ENCODE measurements at regions not wholly inside any gene's neighbourhood (a gene's known extent, or its start where the extent isn't known, plus 50 kb on each side); places are given as distances from the start of the nearest gene placed in this dataset.
A peak's percentile ranks its signal among the peaks of the same experiment; 100 is the strongest.

- H3K4me3 ChIP-seq: no peak overlapping the region
- H3K4me1 ChIP-seq (replicated peaks in 1 of 2): no peaks in the 10 kb centered on the region
- 33 to 98% (median 83%) methylated on average over 3 to 6 of the region's 6 CpGs for WGBS, 10 experiments
- in situ Hi-C loops (cut with MboI; ENCODE audit: low pct_unique_long_range_greater_than_20kb in 2 of 9, low sequenced_read_pairs in 9 of 9, unreplicated experiment in 9 of 9): no loop called here
- ATAC-seq (replicated peaks in 6 of 8): no peak
- no peak overlapping the region for H3K27ac ChIP-seq
Measured at GRCh38 chr18:22355598-22355997, 62.1 kb downstream of the CTAGE1 start.

DNA sequence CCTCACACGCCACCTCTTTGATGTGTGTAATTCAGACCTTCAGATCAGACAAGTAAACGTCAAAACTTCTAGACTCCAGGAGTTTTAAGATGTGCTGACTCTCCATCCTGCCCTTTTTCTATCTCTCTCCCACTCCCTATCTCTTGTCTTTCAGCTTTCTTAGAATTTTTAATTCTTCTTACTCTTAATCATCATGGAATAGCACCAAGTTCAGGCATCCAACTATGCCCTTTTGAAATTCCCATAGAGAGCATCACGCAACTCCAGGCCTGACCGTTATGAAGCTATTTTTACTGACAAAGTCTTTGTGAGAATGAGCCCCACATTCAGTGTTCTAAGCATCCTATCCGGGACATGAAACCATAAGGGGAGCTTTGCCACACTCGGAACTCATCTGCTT is 62.6 kb downstream of the CTAGE1 start:
- Histone ChIP-seq H3K4me3 (no peak overlapping the region), H3K4me1 (replicated peaks in 1 of 2) (no peaks in the 10 kb centered on the region), H3K27ac (no peak overlapping the region)
- in situ Hi-C loops (cut with MboI; ENCODE audit: low pct_unique_long_range_greater_than_20kb in 2 of 9, low sequenced_read_pairs in 9 of 9, unreplicated experiment in 9 of 9): no loop called here
- ATAC-seq (replicated peaks in 6 of 8): no peak
- 68 to 94% (median 82%) methylated on average over 1 to 6 of the region's 6 CpGs for WGBS, 10 experiments

DNA sequence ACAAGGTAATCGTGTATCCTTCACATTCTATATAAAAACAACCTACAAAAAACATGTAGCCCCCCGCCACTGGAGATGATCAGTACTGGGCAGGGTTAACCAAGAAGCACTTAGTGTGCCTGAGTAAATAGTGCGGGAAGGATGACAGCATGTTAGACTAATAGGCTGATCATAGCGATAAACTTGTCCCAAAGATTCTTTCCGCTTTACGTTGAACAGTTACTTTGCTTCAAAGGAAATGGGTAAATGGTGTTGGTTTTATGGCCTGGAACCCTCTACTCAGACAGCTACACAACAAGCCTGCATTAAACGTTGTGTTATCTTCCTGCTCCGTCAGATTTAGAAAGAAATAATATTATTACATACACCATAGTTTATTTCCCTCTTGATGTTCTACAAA is 67.7 kb downstream of the CTAGE1 start:
- Histone ChIP-seq H3K4me1 (replicated peaks in 1 of 2) (peaks cover 7 to 21% of the 10 kb centered on the region in 2 donors), H3K27ac (no peak overlapping the region), H3K4me3 (no peak overlapping the region)
- WGBS, 10 experiments: 17 to 96% (median 57%) methylated on average over 3 to 8 of the region's 8 CpGs; no CpG with 5 or more reads in 1 of the 10 experiments
- in situ Hi-C loops (cut with MboI; ENCODE audit: low pct_unique_long_range_greater_than_20kb in 2 of 9, low sequenced_read_pairs in 9 of 9, unreplicated experiment in 9 of 9): loop anchor here in 1 of 9 experiments (25.0 kb wide), 1 partner anchor 113 kb away; no protein-coding TSS in a partner anchor
- no peak for ATAC-seq (replicated peaks in 6 of 8)

DNA sequence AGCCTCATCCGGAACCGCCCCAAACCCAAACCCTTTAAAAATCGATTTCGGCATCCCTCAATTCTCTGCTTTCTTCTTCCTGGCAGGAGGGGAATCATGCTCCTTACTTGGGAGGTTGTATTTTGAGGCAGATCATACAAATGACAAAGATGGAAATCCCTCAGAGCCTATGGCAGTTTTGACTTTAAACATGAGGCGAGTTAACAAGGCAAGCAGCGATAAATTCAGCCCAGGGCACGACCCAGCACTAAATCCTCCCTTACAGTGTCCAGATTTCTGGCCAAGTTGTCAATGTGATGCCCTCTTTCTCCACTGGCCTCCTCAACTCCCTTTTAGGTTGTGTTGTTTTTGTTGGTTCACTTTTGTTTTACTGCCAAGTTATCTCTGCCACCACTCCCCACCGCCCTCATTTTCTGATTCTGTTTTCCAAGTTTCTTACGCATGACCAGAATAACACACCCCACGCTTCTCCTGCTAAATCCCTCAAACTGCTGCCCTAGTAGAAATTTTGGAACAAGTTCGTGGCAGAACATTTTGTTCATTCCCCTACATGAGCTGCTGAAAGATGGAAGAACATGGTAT is 68.3 kb downstream of the CTAGE1 start:
- WGBS, 10 experiments: 0 to 67% (median 39%) methylated on average over 2 to 11 of the region's 11 CpGs; no CpG with 5 or more reads in 1 of the 10 experiments

DNA sequence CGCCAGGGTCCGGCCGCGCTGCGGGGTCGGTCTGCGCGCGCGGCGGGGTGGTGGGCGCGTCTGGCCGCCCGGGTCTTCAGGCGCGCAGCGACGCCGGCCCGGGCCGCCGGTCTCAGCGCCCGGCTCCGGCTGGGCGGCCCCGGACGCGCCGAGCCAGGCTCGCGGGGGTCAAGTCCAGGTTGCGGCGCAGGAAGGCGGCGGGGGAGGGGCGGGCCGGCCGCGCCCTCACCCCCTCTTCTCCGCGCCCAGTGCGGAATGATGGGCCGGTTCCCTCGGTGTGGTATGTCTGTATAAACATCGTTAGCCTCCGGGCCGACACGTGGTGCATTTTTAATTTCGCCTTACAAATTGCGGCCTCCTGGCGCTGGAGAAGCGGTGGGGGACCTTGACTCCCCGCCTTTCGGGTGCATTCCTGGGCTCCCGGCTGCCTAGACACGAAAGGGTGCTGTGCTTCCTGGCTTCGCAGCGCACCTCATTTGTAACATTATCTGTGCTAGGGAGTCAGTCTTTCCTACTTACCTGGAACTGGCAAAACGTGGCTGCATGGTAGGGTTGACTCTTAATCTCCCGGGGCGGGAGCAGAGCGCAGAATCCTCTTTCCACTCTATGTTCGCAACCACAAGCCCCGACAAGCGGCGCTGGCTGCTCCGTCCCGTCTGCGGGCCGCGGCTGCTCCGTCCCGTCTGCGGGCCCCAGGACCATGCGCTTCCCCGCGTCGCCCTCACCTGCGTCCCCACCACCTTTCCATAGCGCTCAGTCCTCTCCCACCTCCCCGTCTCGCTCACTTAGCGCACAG is 69.0 kb downstream of the CTAGE1 start:
- in situ Hi-C loops (cut with MboI; ENCODE audit: low pct_unique_long_range_greater_than_20kb in 2 of 9, low sequenced_read_pairs in 9 of 9, unreplicated experiment in 9 of 9): loop anchor here in 1 of 9 experiments (25.0 kb wide), 1 partner anchor 111 kb away; no protein-coding TSS in a partner anchor
- 0 to 20% (median 3%) methylated on average over 3 to 24 of the region's 85 CpGs; no CpG with 5 or more reads in 5 of the 10 experiments for WGBS, 10 experiments
- peak; percentile 61 to 87 (median 67) for ATAC-seq (replicated peaks in 6 of 8)
- Histone ChIP-seq H3K4me3 (peak overlapping the region; percentile 22 to 32 (median 29)), H3K4me1 (replicated peaks in 1 of 2) (peaks cover 7 to 21% of the 10 kb centered on the region in 2 donors), H3K27ac (no peak overlapping the region)

More for the DNA sequence above, 68.3 kb downstream of the CTAGE1 start:
- no peak overlapping the region for H3K4me3 ChIP-seq
- in situ Hi-C loops (cut with MboI; ENCODE audit: low pct_unique_long_range_greater_than_20kb in 2 of 9, low sequenced_read_pairs in 9 of 9, unreplicated experiment in 9 of 9): loop anchor here in 1 of 9 experiments (25.0 kb wide), 1 partner anchor 112 kb away; no protein-coding TSS in a partner anchor
- no peak overlapping the region for H3K27ac ChIP-seq
- peaks cover 7 to 21% of the 10 kb centered on the region in 2 donors for H3K4me1 ChIP-seq (replicated peaks in 1 of 2)
- no peak for ATAC-seq (replicated peaks in 6 of 8)

GRCh38 chr18:22347606-22348511 is 69.9 kb downstream of the CTAGE1 start:
- Histone ChIP-seq H3K27ac (no peak overlapping the region), H3K4me1 (replicated peaks in 1 of 2) (peaks cover 7 to 21% of the 10 kb centered on the region in 2 donors), H3K4me3 (peak overlapping the region; percentile 22 to 32 (median 29))
- peak in 6 of 8 experiments; percentile 20 to 58 (median 48) for ATAC-seq (replicated peaks in 6 of 8)
- 7 to 60% (median 23%) methylated on average over 1 to 18 of the region's 26 CpGs for WGBS, 10 experiments
- in situ Hi-C loops (cut with MboI; ENCODE audit: low pct_unique_long_range_greater_than_20kb in 2 of 9, low sequenced_read_pairs in 9 of 9, unreplicated experiment in 9 of 9): loop anchor here in 1 of 9 experiments (25.0 kb wide), 1 partner anchor 111 kb away; no protein-coding TSS in a partner anchor

- no peak overlapping the region for H3K27ac ChIP-seq
- peaks cover 7 to 21% of the 10 kb centered on the region in 2 donors for H3K4me1 ChIP-seq (replicated peaks in 1 of 2)
- 6 to 53% (median 19%) methylated on average over 2 to 12 of the region's 15 CpGs; no CpG with 5 or more reads in 2 of the 10 experiments for WGBS, 10 experiments
- in situ Hi-C loops (cut with MboI; ENCODE audit: low pct_unique_long_range_greater_than_20kb in 2 of 9, low sequenced_read_pairs in 9 of 9, unreplicated experiment in 9 of 9): loop anchor here in 1 of 9 experiments (25.0 kb wide), 1 partner anchor 110 kb away; no protein-coding TSS in a partner anchor
- H3K4me3 ChIP-seq: no peak overlapping the region
- ATAC-seq (replicated peaks in 6 of 8): peak in 5 of 8 experiments; percentile 81 to 85 (median 83)
Measured at GRCh38 chr18:22346953-22347605, 70.6 kb downstream of the CTAGE1 start.

GRCh38 chr18:22346401-22346952 is 71.2 kb downstream of the CTAGE1 start:
- Histone ChIP-seq H3K4me3 (no peak overlapping the region), H3K4me1 (replicated peaks in 1 of 2) (peaks cover 7 to 21% of the 10 kb centered on the region in 2 donors), H3K27ac (no peak overlapping the region)
- 0 to 75% (median 36%) methylated on average over 1 to 2 of the region's 2 CpGs; no CpG with 5 or more reads in 2 of the 10 experiments for WGBS, 10 experiments
- no peak for ATAC-seq (replicated peaks in 6 of 8)
- in situ Hi-C loops (cut with MboI; ENCODE audit: low pct_unique_long_range_greater_than_20kb in 2 of 9, low sequenced_read_pairs in 9 of 9, unreplicated experiment in 9 of 9): loop anchor here in 1 of 9 experiments (25.0 kb wide), 1 partner anchor 109 kb away; no protein-coding TSS in a partner anchor

DNA sequence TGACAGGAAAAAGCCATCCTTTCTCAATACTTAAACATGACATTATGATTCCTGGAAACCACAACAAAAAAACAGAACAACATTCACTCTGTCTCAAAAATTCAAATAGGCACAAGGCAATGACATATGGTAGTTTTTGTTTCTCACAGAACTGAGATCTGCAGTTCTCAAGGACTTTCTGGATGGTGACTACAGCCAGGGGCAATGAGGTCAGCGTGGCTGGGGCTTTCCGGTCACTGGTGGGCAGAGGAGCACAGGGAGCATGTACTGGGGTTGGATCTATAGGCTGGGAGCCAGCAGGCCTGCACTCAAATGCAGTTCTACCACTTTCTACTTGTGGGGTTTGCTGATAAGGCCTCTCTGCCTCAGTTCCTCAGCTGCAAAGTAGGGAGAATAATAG is 72.0 kb downstream of the CTAGE1 start:
- Histone ChIP-seq H3K4me3 (no peak overlapping the region), H3K27ac (no peak overlapping the region), H3K4me1 (replicated peaks in 1 of 2) (peaks cover 7 to 21% of the 10 kb centered on the region in 2 donors)
- 50 to 100% (median 85%) methylated on average over 1 to 2 of the region's 2 CpGs; no CpG with 5 or more reads in 6 of the 10 experiments for WGBS, 10 experiments
- ATAC-seq (replicated peaks in 6 of 8): peak in 2 of 8 experiments; percentile 27 to 41
- in situ Hi-C loops (cut with MboI; ENCODE audit: low pct_unique_long_range_greater_than_20kb in 2 of 9, low sequenced_read_pairs in 9 of 9, unreplicated experiment in 9 of 9): loop anchor here in 1 of 9 experiments (25.0 kb wide), 1 partner anchor 108 kb away; no protein-coding TSS in a partner anchor

DNA sequence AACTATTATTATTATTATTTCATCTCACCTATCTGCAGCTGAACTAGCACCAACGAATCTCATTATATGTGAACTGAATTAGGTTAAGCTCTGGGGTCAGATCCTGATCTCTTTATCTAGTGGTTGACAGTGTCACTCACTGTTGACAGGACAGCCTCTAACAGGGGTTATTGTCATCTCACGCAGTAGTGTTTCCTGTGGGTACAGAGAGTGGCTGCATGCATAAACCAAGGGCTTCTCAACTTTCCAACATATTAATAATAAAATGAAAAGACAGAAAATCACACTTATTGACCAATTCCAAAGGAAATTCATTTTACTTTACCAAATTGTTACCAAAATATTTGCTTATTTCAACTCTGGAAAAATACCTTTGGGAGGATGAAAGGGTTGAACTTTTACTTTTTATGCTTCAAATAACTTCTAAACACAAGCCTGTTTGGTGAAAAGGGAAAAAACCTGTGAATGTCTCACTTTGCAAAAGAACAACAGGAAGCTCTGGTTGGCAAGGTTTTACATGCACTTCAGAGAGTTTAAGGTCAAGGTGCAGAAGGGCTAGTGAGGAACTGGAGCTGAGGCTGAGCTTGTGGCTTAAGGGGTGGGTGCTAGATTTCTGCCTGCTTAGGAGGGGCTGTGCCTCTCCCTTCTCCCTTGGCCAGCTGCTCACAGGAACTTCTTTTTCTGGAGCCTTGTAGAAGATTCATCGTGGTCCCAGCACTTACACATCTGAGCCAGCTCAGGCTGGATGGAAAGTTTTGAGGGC is 72.6 kb downstream of the CTAGE1 start:
- Histone ChIP-seq H3K4me1 (replicated peaks in 1 of 2) (peaks cover 9 to 27% of the 10 kb centered on the region in 2 donors), H3K4me3 (no peak overlapping the region), H3K27ac (no peak overlapping the region)
- 0 to 100% (median 79%) methylated on average over 1 to 2 of the region's 3 CpGs for WGBS, 10 experiments
- ATAC-seq (replicated peaks in 6 of 8): peak in 2 of 8 experiments; percentile 11 to 23
- in situ Hi-C loops (cut with MboI; ENCODE audit: low pct_unique_long_range_greater_than_20kb in 2 of 9, low sequenced_read_pairs in 9 of 9, unreplicated experiment in 9 of 9): loop anchor here in 1 of 9 experiments (25.0 kb wide), 1 partner anchor 108 kb away; no protein-coding TSS in a partner anchor

GRCh38 chr18:22344445-22344844 is 73.3 kb downstream of the CTAGE1 start:
- in situ Hi-C loops (cut with MboI; ENCODE audit: low pct_unique_long_range_greater_than_20kb in 2 of 9, low sequenced_read_pairs in 9 of 9, unreplicated experiment in 9 of 9): loop anchor here in 1 of 9 experiments (25.0 kb wide), 1 partner anchor 107 kb away; no protein-coding TSS in a partner anchor
- Histone ChIP-seq H3K4me1 (replicated peaks in 1 of 2) (peaks cover 9 to 31% of the 10 kb centered on the region in 2 donors), H3K27ac (no peak overlapping the region), H3K4me3 (no peak overlapping the region)
- no peak for ATAC-seq (replicated peaks in 6 of 8)
- 25 to 86% (median 55%) methylated on average over 1 of the region's 1 CpG; no CpG with 5 or more reads in 6 of the 10 experiments for WGBS, 10 experiments
